HL-60 (cell line): ENCODE measurements at regions not wholly inside any gene's neighbourhood (a gene's known extent, or its start where the extent isn't known, plus 50 kb on each side); places are given as distances from the start of the nearest gene placed in this dataset.

Experiments
- DNase-seq, 2 experiments: peaks; one replicate each; pipeline ENCODE4 v3.0.0-alpha.2; 2010 to 2020; ENCODE audit warnings: low read depth in 1 of 2, low spot score in 1 of 2
- H3K27ac ChIP-seq: fragments of 250-450 bp; sonication (Bioruptor Pico); replicated peaks from 2 replicates; pipeline ENCODE4 v1.5.1; 2020; ENCODE audit warnings: mild to moderate bottlenecking, moderate library complexity
- H3K27me3 ChIP-seq: fragments of 250-450 bp; sonication (Bioruptor Pico); 2 replicates; pipeline ENCODE4 v1.5.1; 2021; ENCODE audit warnings: mild to moderate bottlenecking, moderate library complexity; ENCODE audit not compliant: insufficient read depth, poor library complexity, severe bottlenecking
- H3K4me3 ChIP-seq: replicated peaks from 2 replicates; pipeline ENCODE4 v1.5.1; 2011; ENCODE audit warnings: mild to moderate bottlenecking, control low read depth, low read length; ENCODE audit not compliant: insufficient read depth
- CTCF ChIP-seq: IDR thresholded peaks from one replicate; pipeline ENCODE4 v1.5.1; 2011; ENCODE audit warnings: low read length, control low read depth, inconsistent platforms; ENCODE audit not compliant: insufficient read depth
- GABPA ChIP-seq: IDR thresholded peaks from 2 replicates; pipeline ENCODE4 v1.6.1; 2012; ENCODE audit warnings: low read depth
- POLR2AphosphoS5 ChIP-seq: IDR thresholded peaks from 2 replicates; pipeline ENCODE4 v1.6.1; 2012; ENCODE audit warnings: low read depth
- REST ChIP-seq: IDR thresholded peaks from 2 replicates; pipeline ENCODE4 v1.6.1; 2012; ENCODE audit warnings: low read depth; ENCODE audit not compliant: insufficient replicate concordance
- SPI1 ChIP-seq: IDR thresholded peaks from 2 replicates; pipeline ENCODE4 v1.6.1; 2012; ENCODE audit warnings: low read depth, mild to moderate bottlenecking, borderline replicate concordance

GRCh38 chr18:22337306-22337705, 80.4 kb downstream of the CTAGE1 start:
- TF ChIP-seq SPI1 = no peak
- no peak for TF ChIP-seq GABPA
- no peak for TF ChIP-seq CTCF
- no peak for TF ChIP-seq POLR2AphosphoS5
- no peak for TF ChIP-seq REST
- Histone ChIP-seq H3K27me3 (no peaks in the 10 kb centered on the region), H3K4me3 (no peak overlapping the region), H3K27ac (no peak overlapping the region)
- DNase-seq = peak in 1 of 2 experiments; percentile 30

GRCh38 chr18:22336406-22336805, 81.3 kb downstream of the CTAGE1 start:
- Histone ChIP-seq H3K27me3 (no peaks in the 10 kb centered on the region), H3K27ac (no peak overlapping the region), H3K4me3 (no peak overlapping the region)
- TF ChIP-seq SPI1 (no peak), REST (no peak), CTCF (no peak), POLR2AphosphoS5 (no peak), GABPA (no peak)
- DNase-seq = no peak

- H3K27ac ChIP-seq = no peak overlapping the region
- H3K4me3 ChIP-seq = no peak overlapping the region
- no peak for TF ChIP-seq SPI1
- TF ChIP-seq GABPA = no peak
- TF ChIP-seq POLR2AphosphoS5 = no peak
- TF ChIP-seq REST = no peak
- TF ChIP-seq CTCF = no peak
- no peak for DNase-seq
- no peaks in the 10 kb centered on the region for H3K27me3 ChIP-seq
Observed at GRCh38 chr18:22335731-22336198, 82.0 kb downstream of the CTAGE1 start.
